ENCODE measurements at regions not wholly inside any gene's neighbourhood (a gene's known extent, or its start where the extent isn't known, plus 50 kb on each side); places are given as distances from the start of the nearest gene placed in this dataset.

DNA sequence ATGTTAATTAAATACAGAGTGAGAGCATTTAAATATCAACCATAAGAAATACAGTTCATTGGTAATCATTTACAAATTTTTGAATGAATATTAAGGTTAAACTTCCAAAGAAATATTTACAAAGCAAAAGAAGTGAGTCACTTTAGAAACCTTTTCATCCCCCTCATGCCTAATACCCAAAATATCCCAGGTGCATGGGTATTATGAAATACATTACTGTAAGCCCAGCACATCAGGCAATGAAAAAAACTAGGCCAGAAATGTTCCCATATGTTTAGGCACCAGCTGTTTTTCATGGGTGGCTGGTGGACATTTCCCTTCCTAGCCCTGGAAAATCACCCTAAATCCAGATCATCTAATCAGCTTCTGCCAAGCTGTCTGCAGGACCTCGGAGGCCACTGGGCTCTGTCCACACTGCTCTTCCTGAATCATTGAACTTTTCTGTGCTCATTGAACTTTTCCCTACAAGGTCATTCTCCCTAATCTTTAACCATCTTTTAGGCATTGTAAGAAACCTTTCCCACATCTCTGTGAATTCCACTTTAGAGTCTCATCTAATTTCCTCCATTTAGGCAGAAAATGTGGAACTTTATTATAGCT, 145.3 kb upstream of the STXBP5 start (continued):
- TF ChIP-seq AHDC1 (CRISPR knock-in tag; IDR thresholded peaks at IDR 0.05; ENCODE audit: borderline replicate concordance) (peak; percentile 66; the same call in 1 of the 2 replicates), DZIP1 (CRISPR knock-in tag; IDR thresholded peaks at IDR 0.05) (no peak), ZBTB8A (CRISPR knock-in tag; IDR thresholded peaks at IDR 0.05; ENCODE audit: borderline replicate concordance, low read depth) (no peak), ZNF607 (CRISPR knock-in tag; IDR thresholded peaks at IDR 0.05; ENCODE audit: borderline replicate concordance) (no peak), REPIN1 (CRISPR knock-in tag; IDR thresholded peaks at IDR 0.05; ENCODE audit: borderline replicate concordance, low read depth) (no peak), NFYB (CRISPR knock-in tag; IDR thresholded peaks at IDR 0.05) (no peak), ZNF570 (CRISPR knock-in tag; IDR thresholded peaks at IDR 0.05; ENCODE audit: borderline replicate concordance) (no peak), NAIF1 (CRISPR knock-in tag; IDR thresholded peaks at IDR 0.05; ENCODE audit: borderline replicate concordance) (no peak), ZNF121 (CRISPR knock-in tag; IDR thresholded peaks at IDR 0.05) (no peak; the same call in 1 of the 2 replicates), ZNF589 (CRISPR knock-in tag; conservative IDR thresholded peaks at IDR 0.05) (no peak), MED1 (CRISPR knock-in tag; IDR thresholded peaks at IDR 0.05) (peak; percentile 48)
- TF ChIP-seq, protein P1, sequence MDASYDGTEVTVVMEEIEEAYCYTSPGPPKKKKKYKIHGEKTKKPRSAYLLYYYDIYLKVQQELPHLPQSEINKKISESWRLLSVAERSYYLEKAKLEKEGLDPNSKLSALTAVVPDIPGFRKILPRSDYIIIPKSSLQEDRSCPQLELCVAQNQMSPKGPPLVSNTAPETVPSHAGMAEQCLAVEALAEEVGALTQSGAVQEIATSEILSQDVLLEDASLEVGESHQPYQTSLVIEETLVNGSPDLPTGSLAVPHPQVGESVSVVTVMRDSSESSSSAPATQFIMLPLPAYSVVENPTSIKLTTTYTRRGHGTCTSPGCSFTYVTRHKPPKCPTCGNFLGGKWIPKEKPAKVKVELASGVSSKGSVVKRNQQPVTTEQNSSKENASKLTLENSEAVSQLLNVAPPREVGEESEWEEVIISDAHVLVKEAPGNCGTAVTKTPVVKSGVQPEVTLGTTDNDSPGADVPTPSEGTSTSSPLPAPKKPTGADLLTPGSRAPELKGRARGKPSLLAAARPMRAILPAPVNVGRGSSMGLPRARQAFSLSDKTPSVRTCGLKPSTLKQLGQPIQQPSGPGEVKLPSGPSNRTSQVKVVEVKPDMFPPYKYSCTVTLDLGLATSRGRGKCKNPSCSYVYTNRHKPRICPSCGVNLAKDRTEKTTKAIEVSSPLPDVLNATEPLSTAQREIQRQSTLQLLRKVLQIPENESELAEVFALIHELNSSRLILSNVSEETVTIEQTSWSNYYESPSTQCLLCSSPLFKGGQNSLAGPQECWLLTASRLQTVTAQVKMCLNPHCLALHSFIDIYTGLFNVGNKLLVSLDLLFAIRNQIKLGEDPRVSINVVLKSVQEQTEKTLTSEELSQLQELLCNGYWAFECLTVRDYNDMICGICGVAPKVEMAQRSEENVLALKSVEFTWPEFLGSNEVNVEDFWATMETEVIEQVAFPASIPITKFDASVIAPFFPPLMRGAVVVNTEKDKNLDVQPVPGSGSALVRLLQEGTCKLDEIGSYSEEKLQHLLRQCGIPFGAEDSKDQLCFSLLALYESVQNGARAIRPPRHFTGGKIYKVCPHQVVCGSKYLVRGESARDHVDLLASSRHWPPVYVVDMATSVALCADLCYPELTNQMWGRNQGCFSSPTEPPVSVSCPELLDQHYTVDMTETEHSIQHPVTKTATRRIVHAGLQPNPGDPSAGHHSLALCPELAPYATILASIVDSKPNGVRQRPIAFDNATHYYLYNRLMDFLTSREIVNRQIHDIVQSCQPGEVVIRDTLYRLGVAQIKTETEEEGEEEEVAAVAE (CRISPR knock-in tag; IDR thresholded peaks at IDR 0.05; ENCODE audit: borderline replicate concordance), result no peak
- TF ChIP-seq, protein P2, sequence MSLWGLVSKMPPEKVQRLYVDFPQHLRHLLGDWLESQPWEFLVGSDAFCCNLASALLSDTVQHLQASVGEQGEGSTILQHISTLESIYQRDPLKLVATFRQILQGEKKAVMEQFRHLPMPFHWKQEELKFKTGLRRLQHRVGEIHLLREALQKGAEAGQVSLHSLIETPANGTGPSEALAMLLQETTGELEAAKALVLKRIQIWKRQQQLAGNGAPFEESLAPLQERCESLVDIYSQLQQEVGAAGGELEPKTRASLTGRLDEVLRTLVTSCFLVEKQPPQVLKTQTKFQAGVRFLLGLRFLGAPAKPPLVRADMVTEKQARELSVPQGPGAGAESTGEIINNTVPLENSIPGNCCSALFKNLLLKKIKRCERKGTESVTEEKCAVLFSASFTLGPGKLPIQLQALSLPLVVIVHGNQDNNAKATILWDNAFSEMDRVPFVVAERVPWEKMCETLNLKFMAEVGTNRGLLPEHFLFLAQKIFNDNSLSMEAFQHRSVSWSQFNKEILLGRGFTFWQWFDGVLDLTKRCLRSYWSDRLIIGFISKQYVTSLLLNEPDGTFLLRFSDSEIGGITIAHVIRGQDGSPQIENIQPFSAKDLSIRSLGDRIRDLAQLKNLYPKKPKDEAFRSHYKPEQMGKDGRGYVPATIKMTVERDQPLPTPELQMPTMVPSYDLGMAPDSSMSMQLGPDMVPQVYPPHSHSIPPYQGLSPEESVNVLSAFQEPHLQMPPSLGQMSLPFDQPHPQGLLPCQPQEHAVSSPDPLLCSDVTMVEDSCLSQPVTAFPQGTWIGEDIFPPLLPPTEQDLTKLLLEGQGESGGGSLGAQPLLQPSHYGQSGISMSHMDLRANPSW (CRISPR knock-in tag; IDR thresholded peaks at IDR 0.05; ENCODE audit: borderline replicate concordance), result no peak
